CD8-positive, alpha-beta memory T cell (primary cell): ENCODE measurements at regions not wholly inside any gene's neighbourhood (a gene's known extent, or its start where the extent isn't known, plus 50 kb on each side); places are given as distances from the start of the nearest gene placed in this dataset.

ENCODE experiments used
- CTCF ChIA-PET: fragments of 350-600 bp; sonication (Branson Sonifier 250); formaldehyde crosslinking; loops from one replicate; lab custom pipeline; 2021; ENCODE audit warnings: antibody characterized with exemption; lab: Charles Lee
- POLR2A ChIA-PET: fragments of 350-600 bp; sonication (Branson Sonifier 250); formaldehyde crosslinking; loops from one replicate; lab custom pipeline; 2021; ENCODE audit warnings: antibody characterized with exemption; lab: Charles Lee
- DNase-seq, 5 donors: peaks; one replicate each; pipeline versions ENCODE4 v3.0.0 to v3.0.0-alpha.2; 2020 to 2022; ENCODE audit warnings: mixed read lengths in 1 of 5
- H3K27ac ChIP-seq: one replicate; pipeline ENCODE4 v1.7.0; 2013; ENCODE audit warnings: low read depth, mild to moderate bottlenecking, low read length, moderate library complexity
- H3K27me3 ChIP-seq: 2 replicates; pipeline ENCODE4 v1.7.0; 2013; ENCODE audit warnings: low read length, mild to moderate bottlenecking; ENCODE audit not compliant: insufficient read depth, poor library complexity, severe bottlenecking
- H3K36me3 ChIP-seq: 2 replicates; pipeline ENCODE4 v1.7.0; 2013; ENCODE audit warnings: mild to moderate bottlenecking, low read length, moderate library complexity; ENCODE audit not compliant: insufficient read depth
- H3K4me1 ChIP-seq: 2 replicates; pipeline ENCODE4 v1.7.0; 2013; ENCODE audit warnings: mild to moderate bottlenecking, low read length, moderate library complexity; ENCODE audit not compliant: insufficient read depth
- H3K4me3 ChIP-seq: 2 replicates; pipeline ENCODE4 v1.7.0; 2013; ENCODE audit warnings: mild to moderate bottlenecking, low read length
- H3K9me3 ChIP-seq: 2 replicates; pipeline ENCODE4 v1.7.0; 2013; ENCODE audit warnings: mild to moderate bottlenecking, low read length
- H3K27ac Mint-ChIP-seq, 8 donors: one replicate each; pipeline ENCODE4 v1.8.0; 2020 to 2021; ENCODE audit warnings: mixed read lengths in 8 of 8, mild to moderate bottlenecking in 6 of 8, inconsistent platforms in 3 of 8, moderate library complexity in 3 of 8
- H3K27me3 Mint-ChIP-seq, 2 donors: one replicate each; pipeline ENCODE4 v1.8.0; 2020 to 2021; ENCODE audit warnings: mixed read lengths in 2 of 2, mild to moderate bottlenecking in 1 of 2, moderate library complexity in 1 of 2
- H3K36me3 Mint-ChIP-seq, 3 donors: one replicate each; pipeline ENCODE4 v1.8.0; 2020 to 2021; ENCODE audit warnings: mixed read lengths in 3 of 3, inconsistent platforms in 1 of 3, mild to moderate bottlenecking in 1 of 3
- H3K4me1 Mint-ChIP-seq, 3 donors: one replicate each; pipeline ENCODE4 v1.8.0; 2020 to 2021; ENCODE audit warnings: mixed read lengths in 3 of 3, inconsistent platforms in 1 of 3, mild to moderate bottlenecking in 1 of 3
- H3K4me3 Mint-ChIP-seq, 7 donors: one replicate each; pipeline ENCODE4 v1.8.0; 2020 to 2021; ENCODE audit warnings: mixed read lengths in 7 of 7, mild to moderate bottlenecking in 6 of 7, moderate library complexity in 4 of 7, inconsistent platforms in 2 of 7
- H3K9me3 Mint-ChIP-seq, 5 donors: one replicate each; pipeline ENCODE4 v1.8.0; 2020 to 2022; ENCODE audit warnings: mixed read lengths in 5 of 5, mild to moderate bottlenecking in 3 of 5, moderate library complexity in 2 of 5, inconsistent platforms in 1 of 5

GRCh38 chr2:15773846-15774245, 166.5 kb upstream of the MYCN start:
- Histone ChIP-seq H3K27ac (no peak overlapping the region), H3K4me1 (no peaks in the 10 kb centered on the region), H3K36me3 (no peaks in the 10 kb centered on the region), H3K27me3 (no peaks in the 10 kb centered on the region), H3K4me3 (no peak overlapping the region), H3K9me3 (no peaks in the 10 kb centered on the region)
- H3K4me1 Mint-ChIP-seq = no peaks in the 10 kb centered on the region
- no peak overlapping the region for H3K27ac Mint-ChIP-seq
- CTCF ChIA-PET = no interaction called here
- DNase-seq = no peak
- no peaks in the 10 kb centered on the region for H3K9me3 Mint-ChIP-seq
- H3K36me3 Mint-ChIP-seq = no peaks in the 10 kb centered on the region
- POLR2A ChIA-PET = no interaction called here
- H3K27me3 Mint-ChIP-seq = peaks cover 0 to 5% of the 10 kb centered on the region in 2 donors
- no peak overlapping the region for H3K4me3 Mint-ChIP-seq

DNA sequence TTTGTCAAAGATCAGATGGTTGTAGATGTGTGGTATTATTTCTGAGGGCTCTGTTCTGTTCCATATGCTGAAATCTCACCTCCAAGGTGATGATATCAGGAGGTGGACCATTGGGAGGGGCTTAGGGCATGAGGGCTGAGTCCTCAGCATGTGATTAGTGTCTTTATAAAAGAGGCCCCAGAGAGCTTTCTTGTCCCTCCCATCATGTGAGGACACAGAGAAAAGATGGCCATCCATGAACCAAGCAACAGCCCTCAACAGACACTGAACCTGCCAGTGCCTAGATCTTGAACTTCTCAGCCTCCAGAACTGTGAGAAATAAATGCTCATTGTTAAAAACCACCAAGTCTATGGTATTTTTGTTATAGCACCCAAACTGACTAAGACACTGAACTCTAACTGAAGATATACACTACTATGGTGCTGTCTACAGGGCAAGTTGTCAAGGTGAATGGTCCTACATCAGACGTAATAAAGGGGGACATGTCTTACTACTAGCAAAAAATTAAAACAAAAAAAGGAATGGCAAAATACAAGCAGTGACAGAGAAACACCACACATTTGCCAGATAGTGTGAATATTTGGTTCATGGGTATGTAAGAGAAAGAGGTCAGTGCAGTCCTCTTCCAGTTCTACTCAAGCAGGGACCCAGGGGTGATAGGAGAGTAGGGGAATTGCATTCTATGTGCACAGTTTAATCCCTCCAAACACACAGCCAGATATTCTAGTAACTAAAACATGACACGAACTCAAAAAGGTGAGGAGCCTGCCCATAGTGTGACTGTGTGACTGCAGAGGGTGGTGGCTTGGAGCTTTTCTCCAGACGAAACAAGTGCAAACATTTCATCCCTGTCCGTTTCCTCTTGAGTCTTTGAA, 164.4 kb upstream of the MYCN start:
- CTCF ChIA-PET = no interaction called here
- Mint-ChIP-seq H3K9me3 (no peaks in the 10 kb centered on the region), H3K27me3 (peaks cover 0 to 5% of the 10 kb centered on the region in 2 donors), H3K4me3 (peak overlapping the region in 1 of 7 donors; percentile 0), H3K36me3 (no peaks in the 10 kb centered on the region), H3K27ac (no peak overlapping the region), H3K4me1 (no peaks in the 10 kb centered on the region)
- H3K27ac ChIP-seq = no peak overlapping the region
- no peaks in the 10 kb centered on the region for H3K9me3 ChIP-seq
- no peak overlapping the region for H3K4me3 ChIP-seq
- no peaks in the 10 kb centered on the region for H3K4me1 ChIP-seq
- POLR2A ChIA-PET = no interaction called here
- DNase-seq = no peak
- no peaks in the 10 kb centered on the region for H3K36me3 ChIP-seq
- H3K27me3 ChIP-seq = no peaks in the 10 kb centered on the region

- no peak for DNase-seq
Measured at GRCh38 chr2:15776629-15776919, 163.8 kb upstream of the MYCN start.

GRCh38 chr2:15776992-15777702, 163.2 kb upstream of the MYCN start:
- Mint-ChIP-seq H3K4me1 (no peaks in the 10 kb centered on the region), H3K9me3 (no peaks in the 10 kb centered on the region), H3K27ac (no peak overlapping the region), H3K4me3 (no peak overlapping the region), H3K27me3 (peaks cover 0 to 5% of the 10 kb centered on the region in 2 donors), H3K36me3 (no peaks in the 10 kb centered on the region)
- Histone ChIP-seq H3K27ac (no peak overlapping the region), H3K27me3 (no peaks in the 10 kb centered on the region), H3K9me3 (no peaks in the 10 kb centered on the region), H3K36me3 (no peaks in the 10 kb centered on the region), H3K4me3 (no peak overlapping the region), H3K4me1 (no peaks in the 10 kb centered on the region)
- POLR2A ChIA-PET = no interaction called here
- CTCF ChIA-PET = no interaction called here
- DNase-seq = no peak

More at GRCh38 chr2:15776629-15776919, 163.8 kb upstream of the MYCN start:
- Mint-ChIP-seq H3K27ac (no peak overlapping the region), H3K9me3 (no peaks in the 10 kb centered on the region), H3K4me1 (no peaks in the 10 kb centered on the region), H3K4me3 (no peak overlapping the region), H3K27me3 (peaks cover 0 to 5% of the 10 kb centered on the region in 2 donors), H3K36me3 (no peaks in the 10 kb centered on the region)
- Histone ChIP-seq H3K9me3 (no peaks in the 10 kb centered on the region), H3K27me3 (no peaks in the 10 kb centered on the region), H3K4me3 (no peak overlapping the region), H3K4me1 (no peaks in the 10 kb centered on the region), H3K36me3 (no peaks in the 10 kb centered on the region), H3K27ac (no peak overlapping the region)
- ChIA-PET POLR2A (no interaction called here), CTCF (no interaction called here)

GRCh38 chr2:15777795-15778371, 162.5 kb upstream of the MYCN start:
- no peak overlapping the region for H3K27ac Mint-ChIP-seq
- DNase-seq = no peak
- Histone ChIP-seq H3K27me3 (no peaks in the 10 kb centered on the region), H3K4me1 (no peaks in the 10 kb centered on the region), H3K4me3 (no peak overlapping the region), H3K27ac (no peak overlapping the region), H3K9me3 (no peaks in the 10 kb centered on the region), H3K36me3 (no peaks in the 10 kb centered on the region)
- H3K27me3 Mint-ChIP-seq = peaks cover 0 to 1% of the 10 kb centered on the region in 2 donors
- H3K4me3 Mint-ChIP-seq = no peak overlapping the region
- H3K4me1 Mint-ChIP-seq = no peaks in the 10 kb centered on the region
- ChIA-PET CTCF (no interaction called here), POLR2A (no interaction called here)
- H3K36me3 Mint-ChIP-seq = no peaks in the 10 kb centered on the region
- no peaks in the 10 kb centered on the region for H3K9me3 Mint-ChIP-seq

DNA sequence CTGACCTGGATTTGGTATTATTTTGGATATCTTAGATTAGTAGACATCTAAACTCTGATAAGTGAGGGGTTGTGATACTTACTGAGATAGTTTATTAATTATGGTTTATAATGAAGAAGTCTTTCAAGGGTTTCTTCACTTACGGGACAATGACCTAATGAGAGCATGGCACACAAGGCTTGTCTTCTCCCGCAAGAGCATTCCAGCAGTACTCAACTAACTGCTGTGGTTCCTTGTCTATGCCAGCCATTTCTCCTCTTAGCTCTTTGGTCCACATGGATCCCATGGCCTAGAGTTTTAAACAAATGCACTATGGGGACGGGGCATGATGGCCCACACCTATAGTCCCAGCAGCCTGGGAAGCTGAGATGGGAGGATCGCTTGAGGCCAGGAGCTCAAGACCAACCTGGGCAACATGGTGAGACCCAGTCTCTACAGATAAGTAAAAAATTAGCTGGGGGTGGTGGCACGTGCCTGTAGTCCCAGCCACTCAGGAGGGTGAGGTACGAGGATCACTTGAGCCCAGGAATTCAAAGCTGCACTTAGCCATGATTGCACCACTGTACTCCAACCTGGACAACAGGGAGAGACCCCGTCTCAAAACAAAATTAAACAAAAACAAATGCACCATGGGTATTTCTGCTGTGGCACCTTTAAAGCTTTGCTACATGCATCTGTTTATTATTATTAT, 161.7 kb upstream of the MYCN start:
- POLR2A ChIA-PET = no interaction called here
- no peaks in the 10 kb centered on the region for H3K9me3 Mint-ChIP-seq

DNA sequence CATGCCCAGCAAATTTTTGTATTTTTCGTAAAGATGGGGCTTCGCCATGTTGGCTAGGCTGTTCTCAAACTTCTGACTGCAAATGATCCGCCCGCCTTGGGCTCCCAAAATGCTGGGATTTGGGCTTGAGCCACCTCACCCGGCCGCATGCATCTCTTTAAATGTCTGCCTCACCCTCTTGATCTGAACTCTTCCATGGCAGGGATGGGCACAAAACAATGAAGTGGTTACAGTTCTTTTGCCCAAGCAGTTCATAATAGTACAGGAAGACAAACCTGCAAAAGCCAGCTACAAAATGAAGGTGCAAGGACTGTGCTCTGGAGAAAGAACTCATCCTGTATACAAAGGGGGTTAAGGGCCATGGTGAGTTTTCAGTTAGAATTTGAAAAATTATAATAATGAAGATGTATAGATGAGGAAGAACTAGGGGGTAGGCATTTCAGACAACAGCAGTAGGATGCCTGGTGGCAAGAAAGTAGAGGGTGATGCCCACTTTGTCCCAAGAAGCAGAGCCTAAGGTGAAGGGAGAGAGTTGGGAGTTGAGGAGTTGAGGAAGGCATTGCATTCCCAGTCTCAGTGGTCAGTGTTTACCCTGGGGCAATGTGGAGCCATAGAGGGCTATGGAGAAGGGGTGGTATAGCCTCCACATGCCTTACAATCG, 160.8 kb upstream of the MYCN start:
- no peak for DNase-seq
- H3K4me3 ChIP-seq = no peak overlapping the region
- Mint-ChIP-seq H3K27me3 (peaks cover 0 to 1% of the 10 kb centered on the region in 2 donors), H3K9me3 (no peaks in the 10 kb centered on the region), H3K4me3 (no peak overlapping the region), H3K36me3 (no peaks in the 10 kb centered on the region), H3K27ac (no peak overlapping the region), H3K4me1 (no peaks in the 10 kb centered on the region)
- POLR2A ChIA-PET = no interaction called here
- H3K9me3 ChIP-seq = no peaks in the 10 kb centered on the region
- H3K27me3 ChIP-seq = no peaks in the 10 kb centered on the region
- CTCF ChIA-PET = no interaction called here
- no peaks in the 10 kb centered on the region for H3K36me3 ChIP-seq
- no peaks in the 10 kb centered on the region for H3K4me1 ChIP-seq
- H3K27ac ChIP-seq = no peak overlapping the region

More for the DNA sequence above, 161.7 kb upstream of the MYCN start:
- CTCF ChIA-PET = no interaction called here
- H3K27ac Mint-ChIP-seq = no peak overlapping the region
- Histone ChIP-seq H3K4me1 (no peaks in the 10 kb centered on the region), H3K36me3 (no peaks in the 10 kb centered on the region), H3K9me3 (no peaks in the 10 kb centered on the region), H3K27ac (no peak overlapping the region), H3K27me3 (no peaks in the 10 kb centered on the region), H3K4me3 (no peak overlapping the region)
- no peak overlapping the region for H3K4me3 Mint-ChIP-seq
- H3K36me3 Mint-ChIP-seq = no peaks in the 10 kb centered on the region
- peaks cover 0 to 1% of the 10 kb centered on the region in 2 donors for H3K27me3 Mint-ChIP-seq
- no peaks in the 10 kb centered on the region for H3K4me1 Mint-ChIP-seq
- DNase-seq = no peak
